SU-DHL-6 (cell line): ENCODE measurements at regions not wholly inside any gene's neighbourhood (a gene's known extent, or its start where the extent isn't known, plus 50 kb on each side); places are given as distances from the start of the nearest gene placed in this dataset.

ENCODE experiments used
- EZH2phosphoT487 ChIP-seq: fragments of 200-600 bp; sonication (generic), shearing (Covaris generic); conservative IDR thresholded peaks from 2 replicates; pipeline ENCODE4 v1.6.1; 2018; ENCODE audit warnings: mild to moderate bottlenecking, antibody characterized with exemption, low read length, moderate library complexity, mixed read lengths
- TF ChIP-seq, protein P1 (sequence below): fragments of 200-600 bp; sonication (generic); IDR thresholded peaks from one replicate; pipeline ENCODE4 v1.5.1; 2017; ENCODE audit warnings: antibody characterized with exemption, mild to moderate bottlenecking, low read length, moderate library complexity; ENCODE audit not compliant: insufficient read depth, poor library complexity, severe bottlenecking

DNA sequence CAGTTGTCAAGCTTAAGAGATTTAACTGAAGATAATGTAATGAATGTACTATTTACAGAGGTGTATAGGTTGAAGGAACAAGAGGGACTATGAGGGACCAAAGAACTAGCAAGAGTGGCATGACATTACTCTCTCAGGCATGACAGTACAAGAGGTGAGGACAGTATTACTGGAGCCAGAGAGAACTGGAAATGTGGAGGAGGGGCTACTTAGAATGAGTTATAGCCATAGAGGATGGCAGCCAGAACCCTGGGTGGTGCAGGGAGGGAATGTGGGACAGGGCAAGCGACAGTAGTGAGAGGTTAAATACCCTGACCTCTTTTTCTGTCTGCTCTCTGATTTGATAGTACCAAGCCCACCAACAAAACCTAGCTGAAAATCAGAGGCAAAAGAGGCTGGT is 122.6 kb upstream of the UGP2 start:
- TF ChIP-seq, protein P1, sequence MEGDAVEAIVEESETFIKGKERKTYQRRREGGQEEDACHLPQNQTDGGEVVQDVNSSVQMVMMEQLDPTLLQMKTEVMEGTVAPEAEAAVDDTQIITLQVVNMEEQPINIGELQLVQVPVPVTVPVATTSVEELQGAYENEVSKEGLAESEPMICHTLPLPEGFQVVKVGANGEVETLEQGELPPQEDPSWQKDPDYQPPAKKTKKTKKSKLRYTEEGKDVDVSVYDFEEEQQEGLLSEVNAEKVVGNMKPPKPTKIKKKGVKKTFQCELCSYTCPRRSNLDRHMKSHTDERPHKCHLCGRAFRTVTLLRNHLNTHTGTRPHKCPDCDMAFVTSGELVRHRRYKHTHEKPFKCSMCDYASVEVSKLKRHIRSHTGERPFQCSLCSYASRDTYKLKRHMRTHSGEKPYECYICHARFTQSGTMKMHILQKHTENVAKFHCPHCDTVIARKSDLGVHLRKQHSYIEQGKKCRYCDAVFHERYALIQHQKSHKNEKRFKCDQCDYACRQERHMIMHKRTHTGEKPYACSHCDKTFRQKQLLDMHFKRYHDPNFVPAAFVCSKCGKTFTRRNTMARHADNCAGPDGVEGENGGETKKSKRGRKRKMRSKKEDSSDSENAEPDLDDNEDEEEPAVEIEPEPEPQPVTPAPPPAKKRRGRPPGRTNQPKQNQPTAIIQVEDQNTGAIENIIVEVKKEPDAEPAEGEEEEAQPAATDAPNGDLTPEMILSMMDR = no peak
- TF ChIP-seq EZH2phosphoT487 = no peak
